Kidney (tissue), 13 donors: ENCODE measurements at regions not wholly inside any gene's neighbourhood (a gene's known extent, or its start where the extent isn't known, plus 50 kb on each side); places are given as distances from the start of the nearest gene placed in this dataset.

Experiments used
- DNase-seq, 5 donors: peaks; one replicate each; pipeline ENCODE4 v3.0.0-alpha.2; 2013 to 2020
- FAIRE-seq: peaks from 2 replicates; lab custom pipeline; 2012; peaks lifted over from hg19 to GRCh38; lab: Jason Lieb, UNC
- H3K27ac ChIP-seq, 2 donors: one replicate each; pipeline ENCODE4 v1.7.0; 2013; ENCODE audit warnings: low read depth in 2 of 2, low read length in 2 of 2, inconsistent platforms in 1 of 2
- H3K27me3 ChIP-seq: one replicate; pipeline ENCODE4 v1.7.1; 2013; ENCODE audit warnings: low read length, inconsistent platforms; ENCODE audit not compliant: control insufficient read depth, insufficient read depth
- H3K36me3 ChIP-seq, 3 donors: one replicate each; pipeline versions ENCODE4 v1.7.0 to v1.7.1; 2013; ENCODE audit warnings: low read length in 3 of 3, control low read depth in 1 of 3, inconsistent platforms in 1 of 3; ENCODE audit not compliant: insufficient read depth in 3 of 3, control insufficient read depth in 2 of 3
- H3K4me1 ChIP-seq, 3 donors: one replicate each; pipeline versions ENCODE4 v1.7.0 to v1.7.1; 2013; ENCODE audit warnings: low read length in 3 of 3, inconsistent platforms in 1 of 3, low read depth in 1 of 3; ENCODE audit not compliant: control insufficient read depth in 2 of 3, insufficient read depth in 2 of 3
- H3K4me3 ChIP-seq, 3 donors: one replicate each; pipeline versions ENCODE4 v1.7.0 to v1.8.1; 2013; ENCODE audit warnings: low read length in 3 of 3, control low read depth in 1 of 3, inconsistent platforms in 1 of 3
- H3K9ac ChIP-seq, 3 donors: one replicate each; pipeline versions ENCODE4 v1.7.0 to v1.7.1; 2013; ENCODE audit warnings: low read length in 3 of 3, control low read depth in 1 of 3, inconsistent platforms in 1 of 3
- H3K9me3 ChIP-seq, 3 donors: one replicate each; pipeline versions ENCODE4 v1.7.0 to v1.7.1; 2013; ENCODE audit warnings: low read length in 3 of 3, control low read depth in 1 of 3, inconsistent platforms in 1 of 3; ENCODE audit not compliant: control insufficient read depth in 2 of 3, insufficient read depth in 1 of 3
- intact Hi-C: fragments of 100-400 bp; cut with DNase I; formaldehyde crosslinking; loops from one replicate; pipeline ENCODE4 v1.11.1; 2022
- TF ChIP-seq, protein P1 (sequence below): IDR thresholded peaks from 3 replicates; pipeline ENCODE4 v1.5.1; 2012; ENCODE audit warnings: mild to moderate bottlenecking, moderate library complexity, borderline replicate concordance; ENCODE audit not compliant: insufficient read depth; ENCODE audit errors: extremely low read depth
- donor health status: control.
- donor health status: control.
- donor health status: control.
- donor health status: control.
- donor health status: control.
- donor health status: DM: yes; HTN: yes; CAD: no.
- donor health status: Normal renal cell carcinoma (clear cell type).

DNA sequence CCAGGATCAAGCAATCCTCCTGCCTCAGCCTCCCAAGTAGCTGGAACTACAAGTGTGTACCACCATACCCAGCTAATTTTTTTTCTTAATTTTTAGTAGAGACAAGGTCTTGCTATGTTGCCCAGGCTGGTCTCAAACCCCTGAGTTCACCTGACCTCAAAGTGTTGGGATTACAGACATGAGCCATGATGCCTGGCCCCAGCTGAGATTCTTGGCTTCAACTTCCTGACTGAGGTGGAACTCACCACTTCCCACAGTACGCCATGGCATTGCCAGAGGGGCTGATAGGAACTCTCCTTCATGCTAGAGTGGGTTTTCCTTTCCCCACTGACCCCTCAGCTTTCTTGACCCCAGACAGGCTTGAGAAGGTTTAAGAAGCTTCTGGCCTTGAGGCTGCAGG is 251.0 kb upstream of the CSF3R start:
- Histone ChIP-seq H3K9me3 (no peaks in the 10 kb centered on the region), H3K4me3 (no peak overlapping the region), H3K27ac (no peak overlapping the region), H3K27me3 (no peaks in the 10 kb centered on the region), H3K36me3 (no peaks in the 10 kb centered on the region), H3K9ac (no peak overlapping the region), H3K4me1 (no peaks in the 10 kb centered on the region)
- no peak for FAIRE-seq
- TF ChIP-seq, protein P1, sequence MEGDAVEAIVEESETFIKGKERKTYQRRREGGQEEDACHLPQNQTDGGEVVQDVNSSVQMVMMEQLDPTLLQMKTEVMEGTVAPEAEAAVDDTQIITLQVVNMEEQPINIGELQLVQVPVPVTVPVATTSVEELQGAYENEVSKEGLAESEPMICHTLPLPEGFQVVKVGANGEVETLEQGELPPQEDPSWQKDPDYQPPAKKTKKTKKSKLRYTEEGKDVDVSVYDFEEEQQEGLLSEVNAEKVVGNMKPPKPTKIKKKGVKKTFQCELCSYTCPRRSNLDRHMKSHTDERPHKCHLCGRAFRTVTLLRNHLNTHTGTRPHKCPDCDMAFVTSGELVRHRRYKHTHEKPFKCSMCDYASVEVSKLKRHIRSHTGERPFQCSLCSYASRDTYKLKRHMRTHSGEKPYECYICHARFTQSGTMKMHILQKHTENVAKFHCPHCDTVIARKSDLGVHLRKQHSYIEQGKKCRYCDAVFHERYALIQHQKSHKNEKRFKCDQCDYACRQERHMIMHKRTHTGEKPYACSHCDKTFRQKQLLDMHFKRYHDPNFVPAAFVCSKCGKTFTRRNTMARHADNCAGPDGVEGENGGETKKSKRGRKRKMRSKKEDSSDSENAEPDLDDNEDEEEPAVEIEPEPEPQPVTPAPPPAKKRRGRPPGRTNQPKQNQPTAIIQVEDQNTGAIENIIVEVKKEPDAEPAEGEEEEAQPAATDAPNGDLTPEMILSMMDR: no peak
- no peak for DNase-seq
- intact Hi-C loops: no loop called here

DNA sequence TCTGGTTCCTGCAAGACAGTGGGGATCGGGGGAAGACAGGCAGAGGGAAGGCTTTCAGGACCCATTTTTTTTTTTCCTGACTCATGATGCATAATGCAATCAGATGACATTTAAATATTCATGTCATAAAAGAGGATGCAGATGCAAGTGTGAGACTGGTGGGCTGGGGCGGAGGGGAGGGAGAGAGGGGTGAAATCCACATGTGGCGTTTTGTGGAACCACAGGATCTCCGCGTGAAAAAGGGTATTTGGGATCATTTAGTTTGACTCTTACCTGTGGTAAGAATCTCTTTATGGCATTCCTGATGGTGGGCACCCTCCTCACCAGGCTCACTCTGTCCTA is 249.3 kb upstream of the CSF3R start:
- intact Hi-C loops: no loop called here
- Histone ChIP-seq H3K36me3 (no peaks in the 10 kb centered on the region), H3K9ac (no peak overlapping the region), H3K27ac (no peak overlapping the region), H3K4me3 (no peak overlapping the region), H3K9me3 (no peaks in the 10 kb centered on the region), H3K27me3 (no peaks in the 10 kb centered on the region), H3K4me1 (no peaks in the 10 kb centered on the region)
- TF ChIP-seq, protein P1: no peak
- DNase-seq: no peak
- no peak for FAIRE-seq

DNA sequence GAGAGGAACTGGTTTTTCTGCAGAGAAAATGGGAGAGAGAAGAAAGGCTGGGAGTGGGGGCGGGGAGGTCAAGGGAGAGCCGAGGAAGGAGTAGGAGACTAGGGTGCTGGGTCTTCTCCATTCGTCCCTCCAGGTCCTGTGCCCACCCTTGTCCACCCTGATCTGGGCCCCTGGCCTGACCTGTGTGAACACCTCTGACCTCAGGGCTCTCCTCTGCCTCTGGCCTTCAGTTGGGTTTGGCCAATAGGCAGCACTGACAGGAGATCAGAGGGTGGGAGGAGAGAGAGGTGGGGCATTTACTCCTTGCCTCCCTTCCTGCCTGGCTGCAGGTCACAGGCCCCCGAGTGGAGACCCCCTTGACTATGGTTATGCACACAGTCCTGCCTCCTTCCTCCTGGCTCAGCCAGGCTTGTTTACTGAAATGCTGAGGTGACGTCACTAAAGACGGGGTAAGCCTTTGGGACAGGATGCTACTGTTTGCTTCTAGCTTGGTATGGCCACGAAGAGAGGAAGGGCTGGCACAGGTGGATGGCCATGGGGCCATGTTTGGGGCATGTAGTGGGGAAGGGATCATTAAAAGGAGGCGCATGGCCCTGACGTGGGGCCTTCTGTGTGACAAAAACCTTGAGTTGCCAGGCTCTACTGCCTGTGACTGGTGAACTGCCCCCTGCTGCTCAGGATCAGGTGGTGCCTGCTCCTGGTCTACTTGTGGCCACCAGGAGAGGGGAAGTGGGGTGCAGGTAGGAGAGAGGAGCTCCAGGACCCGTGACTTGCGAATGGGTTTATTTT is 248.7 kb upstream of the CSF3R start:
- FAIRE-seq: no peak
- Histone ChIP-seq H3K9ac (no peak overlapping the region), H3K27ac (no peak overlapping the region), H3K9me3 (no peaks in the 10 kb centered on the region), H3K4me3 (no peak overlapping the region), H3K36me3 (no peaks in the 10 kb centered on the region), H3K4me1 (no peaks in the 10 kb centered on the region), H3K27me3 (no peaks in the 10 kb centered on the region)
- peak in 1 of 5 donors; percentile 51 for DNase-seq
- TF ChIP-seq, protein P1: no peak
- intact Hi-C loops: no loop called here
